T-helper 1 cell (primary cell): ENCODE measurements at regions not wholly inside any gene's neighbourhood (a gene's known extent, or its start where the extent isn't known, plus 50 kb on each side); places are given as distances from the start of the nearest gene placed in this dataset.

Source experiments
- DNase-seq, 5 donors: peaks; one replicate each; pipeline ENCODE4 v3.0.0-alpha.2; 2012 to 2020

DNA sequence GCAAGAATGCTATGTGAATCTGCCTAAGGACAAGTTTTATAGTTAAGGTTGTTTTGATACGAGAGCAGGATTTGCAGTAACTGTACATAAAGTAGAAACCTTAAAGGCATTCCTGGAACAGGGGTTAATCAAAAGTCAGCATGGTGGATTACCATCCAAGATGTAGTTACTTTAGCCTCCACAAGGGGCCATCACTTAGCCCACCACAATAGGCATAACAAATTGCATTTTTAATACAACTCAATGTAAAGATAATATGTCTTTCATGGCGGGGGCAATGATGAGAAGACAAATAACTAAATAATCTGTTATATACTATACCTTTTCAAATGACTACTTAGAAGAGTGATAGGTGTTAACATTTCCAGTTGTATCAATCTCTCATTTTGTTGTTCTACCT is 611.2 kb upstream of the ADGRL4 start:
- DNase-seq, result no peak

DNA sequence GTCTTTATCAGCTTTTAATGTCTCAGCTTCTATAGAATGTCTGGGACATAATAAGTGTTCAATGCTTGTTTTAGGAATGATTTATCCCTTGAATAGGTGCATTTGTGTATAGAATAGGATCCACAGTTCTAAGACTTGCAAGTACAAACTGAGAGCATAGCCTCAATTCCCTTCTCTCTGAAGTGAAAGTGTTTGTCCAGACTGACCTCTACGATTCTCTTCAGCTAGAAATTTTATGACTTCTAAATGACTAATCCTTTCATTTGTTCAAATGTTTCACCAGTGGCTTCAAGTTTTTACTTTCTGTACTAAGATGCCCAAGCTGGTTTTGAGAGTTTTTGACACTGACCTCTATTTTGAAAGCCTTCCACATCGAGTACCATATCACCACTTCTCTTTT is 608.2 kb upstream of the ADGRL4 start:
- no peak for DNase-seq

DNA sequence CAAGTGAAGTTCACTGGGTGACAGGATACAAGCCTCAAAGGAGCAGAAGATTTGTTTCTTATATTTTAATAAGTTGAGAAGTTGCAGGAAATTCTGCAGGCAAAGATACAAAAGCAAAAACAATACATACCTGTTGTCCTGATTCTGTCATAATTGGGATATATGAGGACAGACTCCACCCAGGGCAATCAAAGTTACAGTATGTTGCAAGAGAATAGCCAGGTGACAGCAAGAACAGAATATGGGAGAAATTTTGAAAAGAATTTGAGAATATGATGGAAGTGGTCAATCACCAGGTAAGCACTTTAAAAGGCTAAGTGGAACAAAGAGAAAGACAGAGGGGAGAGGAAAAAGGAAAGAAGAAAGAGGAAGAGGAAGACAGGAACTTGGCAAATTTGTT is 607.6 kb upstream of the ADGRL4 start:
- DNase-seq, result no peak

DNA sequence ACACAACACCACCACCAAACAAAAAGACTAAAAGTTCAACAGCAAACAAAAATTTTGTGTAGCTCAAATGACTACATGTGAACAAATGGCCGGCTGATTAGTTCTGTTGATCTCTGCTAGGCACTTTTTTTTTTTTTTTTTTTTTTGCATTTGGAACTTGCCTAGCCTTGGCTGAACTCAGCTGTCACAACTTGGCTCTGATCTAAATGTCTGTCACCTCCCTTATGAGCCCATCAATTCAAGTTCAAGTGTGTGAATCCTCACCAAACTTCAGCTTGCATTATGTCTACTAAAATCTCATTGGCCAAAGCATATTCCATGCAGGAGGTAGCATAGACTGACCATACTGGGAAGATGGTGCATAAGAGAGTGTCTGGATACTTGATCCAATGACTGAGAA is 606.5 kb upstream of the ADGRL4 start:
- DNase-seq, result no peak

DNA sequence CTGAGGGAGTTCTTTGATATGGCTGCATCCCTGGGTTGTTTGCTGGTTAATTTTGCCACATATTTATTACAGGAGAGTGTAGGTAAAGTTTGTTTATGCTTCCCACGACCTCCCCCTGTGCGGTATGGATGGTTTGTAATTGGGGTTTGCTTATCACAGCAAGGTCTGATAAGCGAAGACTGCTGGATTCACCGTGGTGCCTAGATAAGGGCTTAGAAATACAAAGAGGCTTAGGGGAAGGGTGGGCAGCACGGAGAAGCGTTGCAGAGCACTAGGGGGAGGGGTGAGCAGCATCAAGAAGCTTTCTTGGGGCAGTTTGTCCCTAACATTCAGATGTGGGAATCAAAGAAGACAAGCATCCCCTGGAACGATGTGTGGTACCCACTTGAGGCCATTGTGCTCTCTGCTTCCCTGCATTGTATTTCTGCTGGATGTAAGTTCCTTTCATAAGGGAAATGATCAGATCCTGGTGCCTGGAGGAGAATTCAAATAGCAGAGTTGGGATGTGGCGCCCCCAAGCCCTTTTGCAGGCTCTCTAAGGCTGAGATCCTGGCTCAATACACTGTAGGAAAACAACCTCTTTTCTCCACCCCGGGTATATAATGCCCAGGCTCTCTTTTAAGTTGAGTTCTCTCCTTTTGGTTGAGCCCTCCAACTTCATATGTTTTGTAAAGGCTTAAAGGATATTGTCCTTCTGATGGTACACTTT is 598.1 kb upstream of the ADGRL4 start:
- DNase-seq, result no peak

DNA sequence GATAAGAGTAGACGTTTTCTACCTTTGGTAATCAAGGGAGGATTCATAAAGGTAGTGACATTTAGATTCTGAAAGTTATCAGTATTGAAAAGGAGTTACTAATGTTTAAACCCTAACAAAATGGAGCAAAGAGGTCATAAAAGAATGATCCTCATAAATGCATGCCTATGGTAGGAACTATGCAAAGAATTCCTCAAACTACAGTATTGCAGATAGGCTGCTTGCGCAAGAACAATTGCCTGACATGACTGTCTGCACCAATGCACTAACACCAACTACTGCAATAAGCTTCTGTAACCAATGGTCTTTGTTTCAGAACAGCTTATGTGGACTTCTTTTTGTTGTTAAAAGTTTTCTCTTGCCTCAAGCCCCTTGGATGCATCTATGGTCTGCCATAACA is 597.3 kb upstream of the ADGRL4 start:
- DNase-seq, result no peak

DNA sequence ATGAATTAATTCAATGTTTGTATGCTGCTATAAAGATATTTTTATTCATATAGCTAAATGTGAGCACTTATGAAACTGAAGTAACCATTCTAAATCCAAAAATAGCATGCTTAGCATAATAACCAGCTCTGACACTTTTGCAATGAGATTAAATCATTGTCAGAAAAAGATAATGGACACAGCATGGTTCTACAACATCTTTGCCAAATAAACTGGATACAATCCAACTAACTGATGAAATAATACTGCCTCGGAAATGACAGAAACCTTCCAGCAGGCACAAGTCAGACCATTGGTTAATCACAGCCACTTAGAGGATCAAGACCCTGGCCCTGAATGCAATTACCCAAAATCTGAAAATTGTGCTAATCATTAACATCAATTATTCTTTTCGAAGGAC is 592.7 kb upstream of the ADGRL4 start:
- DNase-seq, result no peak

DNA sequence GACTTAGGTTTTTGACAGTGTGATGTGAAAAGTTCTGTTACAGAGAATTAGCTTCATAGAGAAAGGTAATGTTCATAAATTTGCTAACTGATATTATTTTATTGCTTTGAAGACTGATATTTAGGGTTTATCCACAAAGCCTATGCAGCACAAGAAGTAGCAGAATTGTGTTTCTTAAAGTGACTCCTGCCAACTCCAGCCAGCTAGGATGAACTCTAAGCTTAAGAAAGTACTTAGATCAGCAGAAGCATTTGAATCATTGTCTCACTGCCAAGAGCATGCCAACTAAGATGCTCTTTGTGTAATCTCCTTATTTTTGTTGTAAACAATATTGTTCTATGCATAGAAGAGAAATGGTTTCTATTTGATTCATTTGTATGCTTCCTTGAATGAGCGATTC is 589.4 kb upstream of the ADGRL4 start:
- DNase-seq, result no peak

DNA sequence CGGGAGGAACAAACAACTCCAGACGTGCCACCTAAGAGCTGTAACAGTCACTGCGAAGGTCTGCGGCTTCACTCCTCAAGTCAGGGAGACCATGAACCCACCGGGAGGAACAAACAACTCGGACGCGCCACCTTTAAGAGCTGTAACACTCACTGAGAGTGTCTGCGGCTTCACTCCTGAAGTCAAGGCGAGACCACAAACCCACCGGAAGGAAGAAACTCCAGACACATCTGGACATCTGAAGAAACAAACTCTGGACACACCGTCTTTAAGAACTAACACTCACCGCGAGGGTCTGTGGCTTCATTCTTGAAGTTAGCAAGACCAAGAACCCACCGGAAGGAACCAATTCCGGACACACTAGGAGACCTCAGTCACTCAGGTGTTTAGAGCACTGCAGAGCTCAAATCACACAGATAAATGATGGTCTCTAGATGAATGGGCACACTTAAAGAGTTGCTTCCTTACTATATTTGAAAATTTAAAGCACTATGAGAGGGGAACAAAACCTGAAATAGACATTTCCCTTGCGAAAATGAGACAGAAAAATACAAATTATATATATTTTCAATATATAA is 587.7 kb upstream of the ADGRL4 start:
- no peak for DNase-seq

DNA sequence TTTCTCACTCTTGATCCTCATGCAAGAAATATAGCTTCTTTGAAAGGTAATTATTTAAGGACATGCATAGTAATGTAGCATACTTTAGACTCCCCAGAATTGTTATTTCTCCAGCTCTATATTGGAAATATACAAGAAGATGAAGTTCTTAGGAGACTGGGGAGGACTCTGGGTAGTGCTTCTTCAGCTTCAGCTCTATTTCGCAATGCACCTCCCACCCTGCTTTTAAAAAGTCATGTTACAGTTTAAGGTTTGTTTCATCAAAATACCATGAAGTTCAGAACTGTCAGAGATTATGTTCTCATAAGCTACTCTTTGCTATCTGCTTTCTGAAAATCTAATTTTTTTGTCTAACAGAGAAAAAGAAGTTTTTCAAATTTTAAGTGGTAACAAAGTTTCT is 586.2 kb upstream of the ADGRL4 start:
- no peak for DNase-seq

DNA sequence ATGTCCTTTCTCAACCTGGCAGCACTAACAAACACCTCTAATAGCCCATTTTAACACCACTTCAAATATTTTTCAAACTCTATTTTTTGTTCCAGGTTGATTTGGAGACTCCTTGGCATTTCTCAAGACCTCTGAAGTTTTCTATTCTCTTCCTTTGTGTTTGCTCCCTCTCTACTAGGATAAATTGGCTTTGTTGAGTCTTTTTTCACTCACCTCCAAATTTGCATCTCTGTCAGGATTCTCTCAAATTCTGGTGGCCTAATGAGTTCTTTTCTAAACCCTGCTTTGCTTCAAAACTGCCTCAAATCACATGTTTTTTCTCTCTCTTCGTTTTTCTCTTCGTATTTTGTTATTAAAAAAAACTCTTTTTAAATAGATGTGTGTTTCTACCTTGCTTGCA is 582.2 kb upstream of the ADGRL4 start:
- DNase-seq, result no peak

DNA sequence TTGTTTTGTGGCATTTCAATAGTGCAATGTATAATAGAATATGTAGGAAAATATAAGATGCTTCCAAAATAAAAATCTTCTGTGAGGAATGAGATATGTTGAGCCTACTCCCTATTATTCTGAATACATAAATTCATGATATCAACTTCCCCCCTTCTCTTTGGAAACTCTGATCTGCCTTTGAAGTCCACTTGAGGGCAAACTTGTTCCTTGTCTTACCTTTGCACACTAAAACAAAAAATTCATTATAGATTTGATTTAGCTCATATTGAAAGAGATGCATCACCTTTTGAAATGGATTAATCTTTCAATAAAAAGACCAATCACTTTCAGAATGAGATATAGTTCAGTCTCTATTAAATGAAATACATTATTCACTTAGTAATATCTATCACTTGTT is 580.7 kb upstream of the ADGRL4 start:
- no peak for DNase-seq

DNA sequence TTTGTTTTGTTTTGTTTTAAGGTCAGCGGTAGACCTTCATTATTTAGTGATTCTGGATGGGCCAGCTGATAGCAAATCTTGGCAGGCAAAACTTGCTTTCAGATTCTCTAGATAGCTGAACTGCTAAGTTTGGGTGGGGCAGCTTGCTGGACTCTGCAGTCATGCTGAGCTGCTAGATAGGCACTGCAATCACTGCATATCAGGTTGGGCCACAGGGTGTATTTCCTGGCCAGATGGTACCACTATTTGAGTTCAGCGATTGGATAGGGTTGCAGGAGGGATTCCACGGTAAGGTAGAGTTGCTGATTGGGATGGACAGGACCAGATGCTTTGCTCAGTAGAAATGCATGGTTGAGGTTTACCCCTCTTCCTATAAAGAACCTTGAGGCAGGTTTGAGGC is 579.3 kb upstream of the ADGRL4 start:
- no peak for DNase-seq

DNA sequence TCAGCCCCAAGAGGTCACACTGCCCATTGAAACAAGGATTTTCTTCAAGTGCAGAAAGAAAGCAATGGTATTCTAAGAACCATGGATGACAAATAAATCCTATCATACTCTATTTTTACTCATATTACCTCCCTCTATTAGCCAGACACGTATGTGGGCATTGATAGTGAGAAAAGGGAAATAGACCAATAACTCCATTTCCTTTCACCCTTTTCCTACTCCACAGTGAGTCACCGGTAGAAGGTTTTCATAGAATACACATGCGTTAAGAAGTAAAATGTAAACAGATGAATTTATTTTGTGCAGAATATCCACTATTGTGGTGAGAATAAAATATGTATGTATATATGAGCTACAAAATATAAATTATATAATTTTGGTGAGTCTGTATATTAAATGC is 568.9 kb upstream of the ADGRL4 start:
- no peak for DNase-seq

DNA sequence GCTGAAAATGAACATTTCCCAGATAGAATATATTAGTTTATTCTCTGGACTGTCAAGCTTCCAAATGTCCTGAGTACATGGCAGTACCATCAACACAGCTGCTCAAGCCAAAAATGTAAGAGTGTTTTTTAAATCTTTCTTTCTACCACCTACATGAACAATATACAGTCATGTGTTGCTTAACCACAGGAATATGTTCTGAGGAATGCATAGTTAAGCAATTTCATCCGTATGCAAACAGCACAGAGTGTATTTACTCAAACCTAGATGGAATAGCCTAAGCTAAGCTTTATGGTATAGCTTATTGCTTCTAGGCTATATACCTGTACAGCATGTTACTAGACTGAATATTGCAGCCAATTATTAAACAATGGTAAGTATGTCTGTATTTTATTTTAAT is 561.9 kb upstream of the ADGRL4 start:
- DNase-seq, result no peak

DNA sequence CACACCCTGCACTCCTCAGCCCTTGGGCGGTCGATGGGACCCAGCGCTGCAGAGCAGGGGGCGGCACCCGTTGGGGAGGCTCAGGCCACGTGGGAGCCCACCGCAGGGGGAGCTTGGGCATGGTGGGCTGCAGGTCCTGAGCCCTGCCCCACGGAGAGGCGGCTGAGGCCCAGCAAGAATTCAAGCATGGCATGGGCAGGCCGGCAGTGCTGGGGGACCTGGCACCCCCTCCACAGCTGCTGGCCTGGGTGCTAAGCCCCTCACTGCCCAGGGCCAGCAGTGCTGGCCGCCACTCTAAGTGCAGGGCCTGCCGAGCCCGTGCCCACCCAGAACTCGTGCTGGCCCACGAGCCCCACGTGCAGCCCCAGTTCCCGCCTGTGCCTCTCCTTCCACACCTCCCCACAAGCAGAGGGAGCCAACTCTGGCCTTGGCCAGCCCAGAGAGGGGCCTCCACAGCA is 555.0 kb upstream of the ADGRL4 start:
- DNase-seq, result peak in 1 of 5 donors; percentile 6

DNA sequence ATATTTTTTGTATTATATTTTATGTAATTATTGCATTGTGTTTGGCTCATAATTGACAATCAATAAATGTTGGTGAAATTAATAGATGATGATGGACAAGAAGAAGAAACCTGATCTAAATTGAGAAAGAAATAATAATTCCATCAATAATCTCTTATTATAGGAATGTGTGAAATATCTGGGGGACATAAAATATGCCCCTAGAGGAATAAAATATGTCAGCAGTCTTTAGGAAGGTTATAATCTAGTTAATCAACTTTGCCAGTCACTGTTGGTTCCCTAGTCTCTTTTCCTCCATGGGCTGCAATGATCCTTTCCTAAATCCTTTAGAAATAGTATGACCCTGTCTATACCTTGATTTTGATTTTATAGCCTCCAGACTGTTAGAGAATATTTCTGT is 549.7 kb upstream of the ADGRL4 start:
- no peak for DNase-seq

DNA sequence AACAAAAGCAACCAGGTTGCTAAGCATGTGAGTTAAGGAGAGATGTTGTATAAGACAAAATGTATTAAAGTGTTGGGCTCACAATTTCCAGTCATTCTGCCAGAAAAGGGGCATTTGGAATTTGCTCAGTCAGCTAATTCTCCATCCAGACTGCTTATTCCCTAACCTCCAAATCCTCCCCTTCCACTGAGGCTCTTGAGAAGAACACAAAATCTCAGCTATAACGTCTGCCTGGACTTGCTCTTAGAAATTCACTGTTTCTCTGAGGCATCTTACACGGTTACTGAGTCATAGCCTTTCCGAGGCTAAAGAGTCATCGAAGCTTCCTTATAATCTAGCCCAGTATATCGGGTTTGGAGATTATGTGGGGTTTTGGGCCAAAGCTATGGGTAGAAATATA is 548.2 kb upstream of the ADGRL4 start:
- no peak for DNase-seq

DNA sequence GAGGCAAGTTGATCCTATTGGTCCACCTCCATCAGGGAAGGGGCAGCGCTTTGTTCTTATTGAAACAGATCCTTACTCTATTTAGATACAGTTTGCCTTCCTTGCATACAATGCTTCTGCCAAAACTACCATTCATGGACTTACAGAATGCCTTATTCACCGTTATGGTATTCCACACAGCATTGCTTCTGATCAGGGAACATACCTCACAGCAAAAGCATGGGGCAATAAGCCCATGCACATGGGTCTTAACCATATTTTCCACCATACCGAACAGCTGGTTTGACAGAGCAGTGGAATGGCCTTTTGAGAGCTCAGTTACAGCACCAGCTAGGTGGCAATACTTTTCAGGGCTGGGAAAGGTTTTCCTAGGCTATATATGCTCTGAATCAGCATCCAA is 544.8 kb upstream of the ADGRL4 start:
- DNase-seq, result no peak

DNA sequence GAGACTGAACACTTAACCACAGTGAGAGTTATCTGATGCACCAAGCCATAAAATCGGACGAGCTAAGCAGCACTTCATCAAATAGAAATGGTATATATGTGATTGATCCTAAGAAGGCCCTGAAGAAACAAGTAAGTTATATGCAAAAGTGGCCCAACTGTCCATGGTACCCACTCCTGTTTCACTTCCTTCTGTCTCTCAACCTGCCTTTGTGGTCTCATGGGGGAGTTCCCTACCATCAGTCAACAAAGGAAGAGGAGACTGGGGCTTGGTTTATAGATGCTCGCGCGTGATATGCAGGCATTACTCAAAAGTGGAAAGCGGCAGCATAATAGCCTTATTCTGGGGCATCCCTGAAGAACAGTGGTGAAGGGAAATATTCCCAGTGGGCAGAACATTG is 543.9 kb upstream of the ADGRL4 start:
- DNase-seq, result no peak

DNA sequence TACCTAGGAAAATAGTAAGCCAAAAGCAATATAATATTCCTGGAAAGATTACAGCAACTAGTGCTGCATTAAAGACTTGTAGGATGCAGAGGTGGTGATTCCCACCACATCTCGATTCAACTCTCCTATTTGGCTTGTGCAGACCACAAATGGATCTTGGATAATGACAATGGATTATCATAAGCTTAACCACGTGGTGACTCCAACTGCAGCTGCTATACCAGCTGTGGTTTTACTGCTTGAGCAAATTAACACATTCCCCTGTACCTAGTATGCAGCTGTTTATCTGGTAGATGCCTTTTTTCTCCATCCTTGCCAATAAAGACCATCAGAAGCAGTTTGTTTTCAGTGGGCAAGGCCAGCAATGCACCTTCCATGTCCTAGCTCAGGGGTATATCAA is 542.7 kb upstream of the ADGRL4 start:
- no peak for DNase-seq

DNA sequence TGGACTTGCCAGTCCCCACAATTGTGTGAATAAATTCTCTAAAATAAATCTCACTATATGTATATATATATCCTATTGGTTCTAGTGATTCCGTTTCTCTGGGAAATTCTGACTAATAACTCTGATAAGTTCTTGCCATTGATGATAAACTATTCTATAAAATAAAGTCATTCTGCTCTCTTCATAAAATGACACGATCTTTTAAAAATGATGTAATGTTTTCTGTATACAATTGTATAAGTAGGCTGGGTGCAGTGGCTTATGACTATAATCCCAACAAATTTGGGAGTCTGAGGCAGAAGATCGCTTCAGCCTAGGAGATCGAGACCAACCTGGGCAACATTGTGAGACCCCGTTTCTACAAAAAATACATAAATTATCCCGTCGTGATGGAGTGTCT is 541.0 kb upstream of the ADGRL4 start:
- no peak for DNase-seq

DNA sequence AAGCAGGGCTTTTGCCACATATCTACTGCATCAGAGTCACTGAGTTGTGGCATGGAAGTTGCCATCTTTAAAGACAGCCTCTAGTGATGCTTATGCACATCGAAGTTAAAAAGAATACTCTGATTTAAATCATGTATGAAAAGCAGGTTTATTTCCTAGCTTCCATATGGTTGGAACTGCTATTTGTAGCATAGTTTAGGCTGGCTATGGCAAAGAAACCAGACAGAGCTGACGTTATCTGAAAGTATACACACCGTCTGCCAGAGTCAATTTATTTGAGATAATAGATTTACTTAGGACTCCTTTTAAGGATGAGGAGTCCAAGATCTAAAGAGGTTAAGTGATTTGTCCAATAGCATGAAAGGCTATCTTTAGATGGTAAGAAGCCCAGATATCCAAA is 536.9 kb upstream of the ADGRL4 start:
- DNase-seq, result no peak

DNA sequence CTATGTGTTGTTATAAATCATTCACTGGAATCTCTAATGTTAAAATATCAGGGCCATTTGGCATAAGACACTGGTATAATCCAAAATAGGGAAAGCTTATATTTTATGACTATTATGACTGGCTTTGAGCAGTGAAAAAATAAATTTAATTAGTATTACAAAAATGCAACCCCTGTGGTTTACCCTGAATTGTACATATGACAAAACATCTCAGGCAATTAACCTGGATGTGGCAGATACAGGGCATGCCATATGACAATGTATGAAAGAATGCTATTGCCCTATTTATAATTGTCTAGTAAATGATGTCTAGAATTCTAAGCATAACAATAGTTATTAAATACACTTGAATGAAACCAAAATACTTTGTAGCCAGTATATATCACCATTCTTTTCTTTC is 532.5 kb upstream of the ADGRL4 start:
- no peak for DNase-seq

DNA sequence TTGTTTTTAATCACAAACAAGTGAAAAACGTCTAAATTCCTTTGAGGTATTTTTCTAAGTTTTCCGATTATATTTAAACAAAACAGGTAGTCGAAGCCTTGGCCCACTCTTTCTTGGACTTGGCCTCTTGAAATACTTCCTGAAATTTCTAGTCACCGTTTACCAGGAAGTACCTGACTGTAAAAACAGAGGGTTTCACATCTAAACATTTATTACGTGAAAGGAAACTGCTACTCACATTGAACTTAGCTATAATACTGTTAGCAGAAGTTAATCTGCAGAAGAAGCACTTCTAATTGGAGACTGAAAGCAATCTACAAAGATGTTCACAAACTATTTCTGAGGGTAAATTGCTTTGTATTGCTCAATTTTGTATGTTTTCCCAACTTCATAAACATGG is 526.0 kb upstream of the ADGRL4 start:
- DNase-seq, result no peak
